ENCODE measurements at regions not wholly inside any gene's neighbourhood (a gene's known extent, or its start where the extent isn't known, plus 50 kb on each side); places are given as distances from the start of the nearest gene placed in this dataset.

GRCh38 chr11:101729406-101730078 is 145.7 kb upstream of the TRPC6 start:
- TF ChIP-seq CTCF (IDR thresholded peaks at IDR 0.05; ENCODE audit: unreplicated experiment) = no peak
- H3K9me3 Mint-ChIP-seq (ENCODE audit: low read depth, unreplicated experiment) = no peaks in the 10 kb centered on the region
- DNase-seq = no peak
- H3K4me1 Mint-ChIP-seq (ENCODE audit: low read depth, unreplicated experiment) = no peaks in the 10 kb centered on the region
- H3K27ac Mint-ChIP-seq (ENCODE audit: unreplicated experiment) = no peak overlapping the region
- CTCF ChIA-PET = no interaction called here
- no peak overlapping the region for H3K4me3 Mint-ChIP-seq (ENCODE audit: low read depth, unreplicated experiment)
- BruUV-seq (replicated peaks) = no TSS peak
- H3K36me3 Mint-ChIP-seq (ENCODE audit: insufficient read depth, unreplicated experiment) = no peaks in the 10 kb centered on the region
- intact Hi-C loops (cut with micrococcal nuclease; ENCODE audit: unreplicated experiment) = no loop called here
- no peaks in the 10 kb centered on the region for H3K27me3 Mint-ChIP-seq (ENCODE audit: unreplicated experiment)

GRCh38 chr11:101727451-101727850 is 143.6 kb upstream of the TRPC6 start:
- H3K27me3 Mint-ChIP-seq (ENCODE audit: unreplicated experiment) = no peaks in the 10 kb centered on the region
- intact Hi-C loops (cut with micrococcal nuclease; ENCODE audit: unreplicated experiment) = no loop called here
- no peaks in the 10 kb centered on the region for H3K4me1 Mint-ChIP-seq (ENCODE audit: low read depth, unreplicated experiment)
- H3K36me3 Mint-ChIP-seq (ENCODE audit: insufficient read depth, unreplicated experiment) = no peaks in the 10 kb centered on the region
- TF ChIP-seq CTCF (IDR thresholded peaks at IDR 0.05; ENCODE audit: unreplicated experiment) = no peak
- H3K4me3 Mint-ChIP-seq (ENCODE audit: low read depth, unreplicated experiment) = no peak overlapping the region
- H3K27ac Mint-ChIP-seq (ENCODE audit: unreplicated experiment) = no peak overlapping the region
- CTCF ChIA-PET = no interaction called here
- BruUV-seq (replicated peaks) = no TSS peak
- no peak for DNase-seq
- no peaks in the 10 kb centered on the region for H3K9me3 Mint-ChIP-seq (ENCODE audit: low read depth, unreplicated experiment)

GRCh38 chr11:101726988-101727387 is 143.2 kb upstream of the TRPC6 start:
- CTCF ChIA-PET = no interaction called here
- no peak for TF ChIP-seq CTCF (IDR thresholded peaks at IDR 0.05; ENCODE audit: unreplicated experiment)
- Mint-ChIP-seq H3K9me3 (ENCODE audit: low read depth, unreplicated experiment) (no peaks in the 10 kb centered on the region), H3K27ac (ENCODE audit: unreplicated experiment) (no peak overlapping the region), H3K4me3 (ENCODE audit: low read depth, unreplicated experiment) (no peak overlapping the region), H3K36me3 (ENCODE audit: insufficient read depth, unreplicated experiment) (no peaks in the 10 kb centered on the region), H3K4me1 (ENCODE audit: low read depth, unreplicated experiment) (no peaks in the 10 kb centered on the region), H3K27me3 (ENCODE audit: unreplicated experiment) (no peaks in the 10 kb centered on the region)
- DNase-seq = no peak
- intact Hi-C loops (cut with micrococcal nuclease; ENCODE audit: unreplicated experiment) = no loop called here
- BruUV-seq (replicated peaks) = no TSS peak

GRCh38 chr11:101723371-101723770 is 139.6 kb upstream of the TRPC6 start:
- CTCF ChIA-PET = no interaction called here
- no peak for TF ChIP-seq CTCF (IDR thresholded peaks at IDR 0.05; ENCODE audit: unreplicated experiment)
- no peaks in the 10 kb centered on the region for H3K36me3 Mint-ChIP-seq (ENCODE audit: insufficient read depth, unreplicated experiment)
- no peak overlapping the region for H3K4me3 Mint-ChIP-seq (ENCODE audit: low read depth, unreplicated experiment)
- intact Hi-C loops (cut with micrococcal nuclease; ENCODE audit: unreplicated experiment) = no loop called here
- no peaks in the 10 kb centered on the region for H3K27me3 Mint-ChIP-seq (ENCODE audit: unreplicated experiment)
- H3K4me1 Mint-ChIP-seq (ENCODE audit: low read depth, unreplicated experiment) = no peaks in the 10 kb centered on the region
- H3K27ac Mint-ChIP-seq (ENCODE audit: unreplicated experiment) = no peak overlapping the region
- BruUV-seq (replicated peaks) = no TSS peak
- no peak for DNase-seq
- H3K9me3 Mint-ChIP-seq (ENCODE audit: low read depth, unreplicated experiment) = peaks cover 2% of the 10 kb centered on the region

All from Calu3 (cell line).